NCI-H526 treated with DMSO at 0.1 percent for 48 hours (cell line): ENCODE measurements at regions not wholly inside any gene's neighbourhood (a gene's known extent, or its start where the extent isn't known, plus 50 kb on each side); places are given as distances from the start of the nearest gene placed in this dataset.
"Not testable (repeated sequence)": the region's sequence is repeated elsewhere in the genome, so short reads cannot be mapped to it uniquely, and the experiment has no call there.

ENCODE experiments used
- DNase-seq: peaks from one replicate; lab custom pipeline; 2025; lab: John Stamatoyannopoulos, UW

DNA sequence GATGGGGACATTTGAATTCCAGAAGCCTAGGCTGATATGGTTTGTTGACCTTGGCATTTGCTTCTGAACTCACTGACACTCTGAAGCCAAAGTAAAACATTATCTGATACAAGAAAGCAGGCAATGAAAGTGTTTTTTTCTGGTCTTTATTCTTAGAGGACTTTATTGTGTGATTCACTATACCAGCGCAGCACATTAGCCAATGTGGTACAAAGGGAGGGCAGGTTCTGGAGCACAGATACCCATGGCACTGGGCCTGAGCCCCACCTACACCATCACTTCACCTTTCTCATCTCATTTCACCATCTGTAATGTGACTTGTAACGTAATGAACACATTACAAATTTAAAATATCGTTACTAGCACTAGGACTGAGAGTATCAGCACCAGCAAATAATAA is 89.7 kb upstream of the ZNF366 start:
- no peak for DNase-seq

- no peak for DNase-seq
Observed at GRCh38 chr5:72588640-72589039, 81.4 kb upstream of the ZNF366 start.

GRCh38 chr5:72587661-72588308 is 80.6 kb upstream of the ZNF366 start:
- DNase-seq = no peak

- no peak for DNase-seq
Observed at GRCh38 chr5:72586788-72587530, 79.7 kb upstream of the ZNF366 start.

GRCh38 chr5:72584466-72584865 is 77.3 kb upstream of the ZNF366 start:
- no peak for DNase-seq

- not testable (repeated sequence) for DNase-seq
Observed at GRCh38 chr5:72579290-72579689, 72.1 kb upstream of the ZNF366 start.

DNA sequence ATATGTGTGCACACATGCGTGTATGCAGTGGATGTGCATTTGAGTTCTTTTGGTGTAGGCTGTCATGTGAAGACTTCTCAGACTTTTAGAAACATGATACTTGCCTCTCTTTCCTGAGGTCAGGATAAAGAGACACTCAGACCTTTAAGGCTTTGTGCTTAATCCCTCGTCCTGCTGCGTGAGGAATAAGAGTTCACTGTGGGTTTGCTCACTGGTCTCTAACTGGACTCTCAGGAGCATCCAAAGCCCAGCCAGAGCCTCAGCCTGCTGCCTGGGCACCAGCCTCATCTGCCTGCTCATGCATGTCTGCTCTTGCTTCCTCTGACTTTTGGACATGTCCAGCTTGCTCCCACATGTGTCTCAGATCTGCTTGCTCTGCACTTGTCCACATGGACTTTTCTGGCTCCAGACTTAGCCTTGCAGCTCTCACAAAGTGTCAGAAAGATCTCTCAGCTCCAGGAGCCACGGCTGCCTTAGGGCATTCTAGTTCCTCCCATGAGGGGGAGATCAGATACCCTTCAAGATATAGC is 65.1 kb upstream of the ZNF366 start:
- DNase-seq = no peak

- DNase-seq = no peak
Observed at GRCh38 chr5:72569408-72569944, 62.3 kb upstream of the ZNF366 start.

GRCh38 chr5:72566746-72567145 is 59.5 kb upstream of the ZNF366 start:
- DNase-seq = no peak

GRCh38 chr5:72565513-72566289 is 58.5 kb upstream of the ZNF366 start:
- DNase-seq = no peak

- no peak for DNase-seq
Observed at GRCh38 chr5:72562717-72563116, 55.5 kb upstream of the ZNF366 start.

DNA sequence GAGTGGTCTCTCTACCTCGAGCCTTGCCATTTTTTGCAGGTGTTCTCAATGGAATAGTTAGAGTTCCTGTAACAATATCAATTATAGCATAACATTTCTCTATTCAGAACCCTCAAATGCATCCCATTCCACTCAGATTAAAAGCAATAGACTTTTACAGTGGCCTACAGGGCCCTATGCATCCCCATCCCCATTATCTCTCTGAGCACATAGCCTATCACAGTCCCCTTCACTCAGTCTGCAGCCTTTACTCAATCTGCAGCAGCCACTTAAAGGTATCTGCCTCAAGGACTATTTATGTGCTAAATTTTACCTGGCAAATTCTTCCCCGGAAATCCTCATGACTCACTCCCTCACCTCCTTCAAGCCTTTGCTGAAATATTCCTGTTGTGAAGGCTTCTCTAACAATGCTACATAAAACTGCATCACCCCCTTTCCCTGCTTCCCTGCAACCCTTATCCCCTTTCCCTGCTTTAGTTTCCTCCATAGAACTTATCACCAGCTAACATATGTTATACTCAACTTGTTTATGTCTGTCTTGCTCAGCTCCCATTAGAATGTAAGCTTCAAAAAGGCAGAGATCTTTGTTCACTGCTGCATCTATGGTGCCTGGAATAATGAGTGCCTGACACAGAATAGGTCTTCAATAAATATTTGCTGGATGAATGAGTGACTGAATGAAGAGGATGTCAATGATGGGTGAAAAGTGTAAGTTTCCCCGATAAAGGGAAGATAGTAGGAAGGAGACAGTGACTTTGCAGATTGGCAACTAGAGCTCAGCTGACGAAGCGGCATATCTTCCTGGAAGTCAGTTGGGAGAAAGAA is 54.1 kb upstream of the ZNF366 start:
- no peak for DNase-seq

DNA sequence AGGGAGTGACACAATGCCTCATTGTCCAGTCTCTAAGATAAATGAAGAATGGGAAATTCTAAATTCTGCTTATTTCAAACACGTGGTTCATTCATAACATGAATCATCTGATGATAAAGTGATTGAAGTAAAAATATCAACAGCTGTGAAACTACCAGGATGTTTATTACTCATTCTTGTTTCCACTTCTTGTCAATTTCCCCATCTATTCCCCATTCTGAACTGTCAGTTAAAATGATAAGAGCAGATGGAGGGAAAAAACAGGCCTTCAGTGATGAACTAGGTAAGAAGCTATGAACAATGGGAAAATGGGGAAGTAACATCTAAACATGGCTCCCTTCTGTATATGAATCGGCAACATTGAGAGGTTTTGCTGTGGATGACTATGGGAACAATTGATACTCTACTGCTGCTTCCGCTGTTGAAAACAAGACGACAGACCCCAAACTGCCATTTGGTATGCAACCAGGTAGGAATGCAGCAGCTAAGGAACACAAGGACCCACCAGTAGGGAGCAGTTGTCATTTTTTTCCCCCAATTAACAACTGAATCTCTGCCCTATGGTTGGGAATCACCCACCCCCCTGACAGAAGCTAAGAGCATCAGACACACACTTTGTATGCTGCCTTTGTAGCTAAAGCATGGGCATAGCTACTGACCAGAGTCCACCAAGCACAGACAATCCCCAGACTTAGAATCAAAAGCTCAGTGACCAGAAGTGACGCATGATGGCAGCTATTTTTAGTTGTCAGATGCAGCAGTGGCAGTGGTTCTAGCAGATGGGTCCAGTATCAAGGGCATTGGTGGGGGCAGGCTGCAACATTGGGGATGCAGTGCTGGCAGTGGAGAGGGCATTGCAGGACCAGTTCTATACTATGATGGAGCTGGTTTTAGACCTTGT is 52.9 kb upstream of the ZNF366 start:
- DNase-seq = no peak

DNA sequence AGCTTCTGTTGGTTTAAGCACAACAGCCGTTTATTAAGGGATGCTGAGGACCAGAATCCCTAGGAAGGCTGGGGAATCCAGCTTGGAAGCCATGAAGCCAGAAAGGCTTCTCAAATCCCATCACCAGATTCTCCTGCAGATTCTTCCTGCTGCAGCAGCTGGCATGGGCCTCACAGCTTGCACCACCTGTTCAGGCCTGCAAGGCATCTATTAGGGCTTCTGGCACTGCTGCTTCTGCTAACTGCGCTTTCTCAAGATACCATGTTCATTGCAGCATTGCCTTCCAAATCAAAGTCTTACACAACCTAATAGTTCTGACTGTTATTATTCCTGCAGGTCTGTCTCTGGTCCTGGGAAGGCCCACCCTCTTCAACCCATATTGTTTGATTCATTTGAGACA is 51.2 kb upstream of the ZNF366 start:
- no peak for DNase-seq

GRCh38 chr5:72558046-72558336 is 50.8 kb upstream of the ZNF366 start:
- no peak for DNase-seq

DNA sequence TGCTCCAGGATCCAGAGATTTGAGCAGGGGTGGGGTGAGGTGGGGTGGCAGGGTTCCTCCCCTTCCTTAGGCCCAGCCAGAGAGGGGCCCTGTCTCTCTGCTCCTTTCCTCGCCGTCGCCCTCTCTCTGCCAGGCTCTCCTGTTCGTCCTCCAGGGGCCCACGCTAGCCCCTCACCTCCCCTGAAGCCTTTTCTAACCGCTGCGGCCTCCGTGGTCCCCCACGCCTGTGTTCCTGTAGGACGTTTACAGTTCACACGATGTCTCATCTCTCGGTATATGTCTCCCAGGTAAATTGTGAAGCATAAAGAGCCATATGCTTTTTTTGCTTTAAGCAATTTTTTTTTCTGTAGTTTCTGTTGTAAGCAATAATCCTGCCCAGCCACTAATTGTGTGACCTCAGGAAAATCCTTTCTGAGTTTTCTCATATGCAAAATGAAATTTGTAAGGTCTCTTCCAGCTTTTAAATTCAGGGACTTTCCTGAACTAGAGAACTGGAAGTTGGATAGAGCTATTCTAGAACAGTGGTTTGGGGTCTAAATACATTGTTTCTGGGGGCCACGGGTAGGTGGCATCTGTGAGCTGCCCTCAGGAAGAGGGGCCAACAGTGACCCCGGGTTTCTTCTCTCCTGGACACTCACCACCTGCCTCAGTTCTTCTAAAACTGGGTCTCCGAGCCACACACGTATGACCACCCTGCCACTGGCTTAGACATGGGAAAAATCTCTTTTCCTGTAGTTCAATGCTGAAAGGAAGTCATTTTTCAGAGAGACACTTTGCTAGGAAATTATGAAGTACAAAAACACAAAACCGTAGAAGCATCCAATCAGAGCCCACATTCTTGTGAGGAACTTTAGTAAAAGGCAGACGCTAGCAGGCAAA is 50.2 kb upstream of the ZNF366 start:
- DNase-seq = no peak
